ENCODE measurements at regions not wholly inside any gene's neighbourhood (a gene's known extent, or its start where the extent isn't known, plus 50 kb on each side); places are given as distances from the start of the nearest gene placed in this dataset.

DNA sequence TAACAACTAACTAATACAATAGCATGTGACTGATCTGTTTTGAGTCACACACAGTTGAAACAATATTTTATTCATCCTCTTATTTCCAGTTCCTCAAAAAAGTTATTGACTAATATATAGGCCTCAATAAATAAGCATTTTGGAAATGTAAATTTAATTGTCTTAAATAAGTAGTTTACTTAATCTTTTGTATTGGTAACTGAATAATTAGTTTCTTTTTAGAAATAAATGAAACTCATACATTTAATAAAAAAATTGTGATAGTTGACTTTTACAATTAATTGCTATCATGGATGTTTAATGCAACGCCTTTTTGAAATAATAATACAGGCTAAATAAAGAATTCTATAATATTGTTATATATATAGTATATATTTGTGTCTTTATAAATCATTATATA lies 500.8 kb upstream of the PCDH20 start:
- H3K27ac ChIP-seq (ENCODE audit: extremely low read length, insufficient read depth, low read length), result no peak overlapping the region
- H3K9me3 ChIP-seq (ENCODE audit: low read length), result no peaks in the 10 kb centered on the region
- no peaks in the 10 kb centered on the region for H3K36me3 ChIP-seq (replicated peaks in 1 of 2; ENCODE audit: control insufficient read depth in 1 of 2, insufficient read depth in 2 of 2, low read length in 2 of 2)
- no TSS peak for BruUV-seq (replicated peaks)
- ChIA-PET POLR2A (no interaction called here), CTCF (ENCODE audit: low intra/inter-chr PET ratio, low total read pairs) (no interaction called here)
- no peaks in the 10 kb centered on the region for H3K27me3 ChIP-seq (ENCODE audit: control insufficient read depth in 1 of 2, insufficient read depth in 2 of 2, low read length in 2 of 2)
- no peak overlapping the region for H3K4me2 ChIP-seq (ENCODE audit: low read depth, low read length)
- no peaks in the 10 kb centered on the region for H3K4me1 ChIP-seq (ENCODE audit: insufficient read depth, low read length)
- intact Hi-C loops (cut with micrococcal nuclease; ENCODE audit: unreplicated experiment), result no loop called here
- H3K79me2 ChIP-seq (ENCODE audit: insufficient read depth, low read length), result no peaks in the 10 kb centered on the region
- in situ Hi-C loops (cut with HindIII; ENCODE audit: extremely low pct_ligation_motif_present, low pct_unique_long_range_greater_than_20kb), result no loop called here
- 1% methylated on average over 1 of the region's 1 CpG for WGBS (ENCODE audit: low lambda C conversion rate)
- TF ChIP-seq SIN3A (IDR thresholded peaks at IDR 0.05; ENCODE audit: borderline replicate concordance, low read depth, low read length) (no peak), ZNF629 (CRISPR knock-in tag; conservative IDR thresholded peaks at IDR 0.05) (no peak), SRSF4 (IDR thresholded peaks at IDR 0.05; ENCODE audit: low read depth, low read length, poor library complexity, severe bottlenecking) (no peak), ZNF430 (CRISPR knock-in tag; IDR thresholded peaks at IDR 0.05) (no peak), ZNF142 (CRISPR knock-in tag; IDR thresholded peaks at IDR 0.05) (no peak), EP300 (IDR thresholded peaks at IDR 0.05; ENCODE audit: low read depth in 2 of 2, low read length in 2 of 2) (no peak), EP300 (CRISPR knock-in tag; IDR thresholded peaks at IDR 0.05; ENCODE audit: borderline replicate concordance) (no peak), KDM5B (CRISPR knock-in tag; IDR thresholded peaks at IDR 0.05; ENCODE audit: borderline replicate concordance) (no peak), NCOA5 (CRISPR knock-in tag; IDR thresholded peaks at IDR 0.05) (no peak), ZBTB7A (CRISPR knock-in tag; IDR thresholded peaks at IDR 0.05) (no peak), REL (CRISPR knock-in tag; conservative IDR thresholded peaks at IDR 0.05) (no peak), ZNF569 (CRISPR knock-in tag; IDR thresholded peaks at IDR 0.05; ENCODE audit: borderline replicate concordance) (no peak), MXI1 (IDR thresholded peaks at IDR 0.05; ENCODE audit: borderline replicate concordance, low read depth, low read length) (no peak)
- TF ChIP-seq, protein P1, sequence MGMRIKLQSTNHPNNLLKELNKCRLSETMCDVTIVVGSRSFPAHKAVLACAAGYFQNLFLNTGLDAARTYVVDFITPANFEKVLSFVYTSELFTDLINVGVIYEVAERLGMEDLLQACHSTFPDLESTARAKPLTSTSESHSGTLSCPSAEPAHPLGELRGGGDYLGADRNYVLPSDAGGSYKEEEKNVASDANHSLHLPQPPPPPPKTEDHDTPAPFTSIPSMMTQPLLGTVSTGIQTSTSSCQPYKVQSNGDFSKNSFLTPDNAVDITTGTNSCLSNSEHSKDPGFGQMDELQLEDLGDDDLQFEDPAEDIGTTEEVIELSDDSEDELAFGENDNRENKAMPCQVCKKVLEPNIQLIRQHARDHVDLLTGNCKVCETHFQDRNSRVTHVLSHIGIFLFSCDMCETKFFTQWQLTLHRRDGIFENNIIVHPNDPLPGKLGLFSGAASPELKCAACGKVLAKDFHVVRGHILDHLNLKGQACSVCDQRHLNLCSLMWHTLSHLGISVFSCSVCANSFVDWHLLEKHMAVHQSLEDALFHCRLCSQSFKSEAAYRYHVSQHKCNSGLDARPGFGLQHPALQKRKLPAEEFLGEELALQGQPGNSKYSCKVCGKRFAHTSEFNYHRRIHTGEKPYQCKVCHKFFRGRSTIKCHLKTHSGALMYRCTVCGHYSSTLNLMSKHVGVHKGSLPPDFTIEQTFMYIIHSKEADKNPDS (CRISPR knock-in tag; IDR thresholded peaks at IDR 0.05), result no peak
- H2AFZ ChIP-seq (ENCODE audit: low read length), result no peak overlapping the region
- FAIRE-seq (no peak), ATAC-seq (no peak), DNase-seq (ENCODE audit: low spot score) (no peak)
- H3K4me3 ChIP-seq (replicated peaks in 1 of 3; ENCODE audit: insufficient read depth in 1 of 3, low read depth in 2 of 3, low read length in 3 of 3), result no peak overlapping the region
- H3K9ac ChIP-seq (ENCODE audit: insufficient read depth, low read depth, low read length), result no peak overlapping the region
- no peaks in the 10 kb centered on the region for H4K20me1 ChIP-seq (ENCODE audit: insufficient read depth, low read length)
